Neural crest cell (in vitro differentiated cells): ENCODE measurements at regions not wholly inside any gene's neighbourhood (a gene's known extent, or its start where the extent isn't known, plus 50 kb on each side); places are given as distances from the start of the nearest gene placed in this dataset.
"Not testable (repeated sequence)": the region's sequence is repeated elsewhere in the genome, so short reads cannot be mapped to it uniquely, and the experiment has no call there.

Experiments used
- DNase-seq: peaks from one replicate; pipeline ENCODE4 v3.0.0; 2021; ENCODE audit warnings: low read depth, mixed read lengths, low spot score
- H3K27ac Mint-ChIP-seq: one replicate; pipeline ENCODE4 v1.8.0; 2021; ENCODE audit warnings: mild to moderate bottlenecking, mixed read lengths; ENCODE audit not compliant: unreplicated experiment
- H3K27me3 Mint-ChIP-seq: 2 replicates; pipeline ENCODE4 v1.8.0; 2021; ENCODE audit warnings: low read depth, mild to moderate bottlenecking, mixed read lengths
- H3K36me3 Mint-ChIP-seq: 2 replicates; pipeline ENCODE4 v1.8.0; 2021; ENCODE audit warnings: low read depth, mild to moderate bottlenecking, mixed read lengths
- H3K4me1 Mint-ChIP-seq: 2 replicates; pipeline ENCODE4 v1.8.0; 2021; ENCODE audit warnings: mixed read lengths
- H3K4me3 Mint-ChIP-seq: one replicate; pipeline ENCODE4 v1.8.0; 2021; ENCODE audit warnings: mild to moderate bottlenecking, mixed read lengths
- H3K9me3 Mint-ChIP-seq: 2 replicates; pipeline ENCODE4 v1.8.0; 2021; ENCODE audit warnings: mixed read lengths
- TF ChIP-seq, protein P1 (sequence below): fragments of 200-600 bp; sonication (generic); conservative IDR thresholded peaks from 2 replicates; pipeline ENCODE4 v1.5.0; 2021; ENCODE audit warnings: antibody characterized with exemption, mild to moderate bottlenecking

DNA sequence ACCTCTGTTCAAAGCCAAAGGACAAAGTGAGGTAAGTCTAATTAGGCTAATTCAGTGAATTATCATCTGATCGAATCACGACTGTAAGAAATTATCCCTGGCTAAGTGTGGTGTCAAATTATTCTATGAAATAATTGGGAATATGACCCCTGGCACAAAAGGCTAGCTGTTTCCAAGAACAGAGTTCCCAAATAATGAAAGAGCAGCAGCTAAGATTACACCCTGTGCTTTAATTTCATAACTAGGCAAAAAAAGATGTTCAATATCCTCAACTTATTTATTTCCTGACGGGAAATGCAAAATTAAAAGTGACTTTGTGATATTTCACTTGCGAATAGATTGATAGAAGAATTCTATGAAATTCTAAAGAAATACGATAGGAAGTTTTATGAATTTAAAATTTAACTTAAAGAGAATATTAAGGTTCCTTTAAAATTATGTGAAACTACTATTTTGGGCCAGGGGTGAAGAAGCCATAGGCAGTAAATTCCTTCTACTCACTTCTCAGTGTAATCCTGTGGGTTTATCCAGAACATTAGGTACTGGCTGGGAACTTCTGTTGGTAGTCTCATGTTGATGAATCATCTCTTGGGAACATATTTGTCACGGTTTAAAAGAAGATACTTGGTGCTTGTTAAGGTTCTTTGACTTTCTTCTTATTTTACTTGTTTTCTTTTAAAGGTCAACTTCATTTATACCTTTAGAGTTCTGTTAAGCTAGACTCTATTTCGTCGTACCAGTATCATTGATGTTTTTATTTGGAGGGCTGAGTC, 148.5 kb downstream of the POLR1F start:
- H3K36me3 Mint-ChIP-seq: peaks cover 2% of the 10 kb centered on the region
- H3K9me3 Mint-ChIP-seq: peaks cover 4% of the 10 kb centered on the region
- H3K4me1 Mint-ChIP-seq: no peaks in the 10 kb centered on the region
- H3K4me3 Mint-ChIP-seq: no peak overlapping the region
- no peak overlapping the region for H3K27ac Mint-ChIP-seq
- TF ChIP-seq, protein P1, sequence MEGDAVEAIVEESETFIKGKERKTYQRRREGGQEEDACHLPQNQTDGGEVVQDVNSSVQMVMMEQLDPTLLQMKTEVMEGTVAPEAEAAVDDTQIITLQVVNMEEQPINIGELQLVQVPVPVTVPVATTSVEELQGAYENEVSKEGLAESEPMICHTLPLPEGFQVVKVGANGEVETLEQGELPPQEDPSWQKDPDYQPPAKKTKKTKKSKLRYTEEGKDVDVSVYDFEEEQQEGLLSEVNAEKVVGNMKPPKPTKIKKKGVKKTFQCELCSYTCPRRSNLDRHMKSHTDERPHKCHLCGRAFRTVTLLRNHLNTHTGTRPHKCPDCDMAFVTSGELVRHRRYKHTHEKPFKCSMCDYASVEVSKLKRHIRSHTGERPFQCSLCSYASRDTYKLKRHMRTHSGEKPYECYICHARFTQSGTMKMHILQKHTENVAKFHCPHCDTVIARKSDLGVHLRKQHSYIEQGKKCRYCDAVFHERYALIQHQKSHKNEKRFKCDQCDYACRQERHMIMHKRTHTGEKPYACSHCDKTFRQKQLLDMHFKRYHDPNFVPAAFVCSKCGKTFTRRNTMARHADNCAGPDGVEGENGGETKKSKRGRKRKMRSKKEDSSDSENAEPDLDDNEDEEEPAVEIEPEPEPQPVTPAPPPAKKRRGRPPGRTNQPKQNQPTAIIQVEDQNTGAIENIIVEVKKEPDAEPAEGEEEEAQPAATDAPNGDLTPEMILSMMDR: no peak
- no peaks in the 10 kb centered on the region for H3K27me3 Mint-ChIP-seq
- no peak for DNase-seq

DNA sequence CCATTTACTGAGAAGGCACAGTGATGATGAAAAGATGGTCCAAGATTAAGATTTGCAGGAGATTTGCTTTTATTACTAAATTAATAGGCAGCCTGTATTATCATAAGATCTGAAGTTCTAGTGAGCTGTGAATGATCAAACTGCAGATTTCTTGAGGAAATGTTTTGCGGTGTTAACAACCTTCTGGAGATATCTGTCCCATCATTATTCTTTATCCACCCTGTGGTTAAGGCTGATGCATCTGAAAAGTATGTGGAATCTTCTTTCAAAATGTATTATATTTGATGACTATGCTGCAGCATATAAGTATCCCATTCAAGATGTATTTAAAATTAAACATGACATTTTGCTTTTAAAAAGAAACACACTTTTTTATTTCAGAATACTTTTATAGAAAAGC, 150.3 kb downstream of the POLR1F start:
- no peak overlapping the region for H3K4me3 Mint-ChIP-seq
- H3K36me3 Mint-ChIP-seq: peaks cover 2% of the 10 kb centered on the region
- peaks cover 4% of the 10 kb centered on the region for H3K9me3 Mint-ChIP-seq
- H3K4me1 Mint-ChIP-seq: no peaks in the 10 kb centered on the region
- no peaks in the 10 kb centered on the region for H3K27me3 Mint-ChIP-seq
- no peak overlapping the region for H3K27ac Mint-ChIP-seq
- DNase-seq: no peak
- TF ChIP-seq, protein P1: no peak

- TF ChIP-seq, protein P1: no peak
- H3K36me3 Mint-ChIP-seq: peaks cover 2% of the 10 kb centered on the region
- H3K9me3 Mint-ChIP-seq: peaks cover 4% of the 10 kb centered on the region
- no peak for DNase-seq
- no peak overlapping the region for H3K27ac Mint-ChIP-seq
- no peak overlapping the region for H3K4me3 Mint-ChIP-seq
- H3K27me3 Mint-ChIP-seq: no peaks in the 10 kb centered on the region
- H3K4me1 Mint-ChIP-seq: no peaks in the 10 kb centered on the region
These were observed 150.9 kb downstream of the POLR1F start for GRCh38 chr7:19557726-19558465.

GRCh38 chr7:19554581-19554980, 154.3 kb downstream of the POLR1F start:
- Mint-ChIP-seq H3K27me3 (no peaks in the 10 kb centered on the region), H3K4me1 (no peaks in the 10 kb centered on the region), H3K4me3 (no peak overlapping the region), H3K27ac (no peak overlapping the region), H3K9me3 (peaks cover 4% of the 10 kb centered on the region), H3K36me3 (no peaks in the 10 kb centered on the region)
- TF ChIP-seq, protein P1: no peak
- no peak for DNase-seq

DNA sequence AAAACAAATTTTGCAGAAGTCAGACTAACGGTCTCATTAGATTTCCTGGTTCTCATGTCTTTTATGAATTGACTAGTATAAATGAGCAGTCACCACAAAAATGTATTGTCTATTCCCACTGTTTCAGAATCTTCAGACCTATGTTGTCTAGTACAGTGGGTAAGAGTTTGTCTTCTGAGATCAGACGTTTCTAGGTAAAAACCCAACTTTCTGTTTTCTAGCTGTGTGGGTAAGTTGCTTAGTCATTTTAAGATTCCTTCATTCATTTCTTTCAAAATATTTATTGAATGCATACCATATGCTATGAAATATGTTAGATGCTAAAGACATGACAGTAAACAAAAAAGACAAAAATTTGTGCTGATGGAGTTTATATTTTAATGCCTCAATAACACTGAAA, 156.3 kb downstream of the POLR1F start:
- Mint-ChIP-seq H3K4me3 (no peak overlapping the region), H3K9me3 (peaks cover 6% of the 10 kb centered on the region), H3K27me3 (no peaks in the 10 kb centered on the region), H3K36me3 (peaks cover 2% of the 10 kb centered on the region), H3K4me1 (no peaks in the 10 kb centered on the region), H3K27ac (no peak overlapping the region)
- no peak for DNase-seq
- TF ChIP-seq, protein P1: no peak

GRCh38 chr7:19549246-19549645, 159.6 kb downstream of the POLR1F start:
- not testable (repeated sequence) for H3K4me1 Mint-ChIP-seq, DNase-seq, H3K4me3 Mint-ChIP-seq, H3K27ac Mint-ChIP-seq, H3K36me3 Mint-ChIP-seq, H3K27me3 Mint-ChIP-seq
- peaks cover 17% of the 10 kb centered on the region for H3K9me3 Mint-ChIP-seq
